Skeletal muscle tissue (tissue), 3 donors: ENCODE measurements at regions not wholly inside any gene's neighbourhood (a gene's known extent, or its start where the extent isn't known, plus 50 kb on each side); places are given as distances from the start of the nearest gene placed in this dataset.
"Not testable (repeated sequence)": the region's sequence is repeated elsewhere in the genome, so short reads cannot be mapped to it uniquely, and the experiment has no call there.

ENCODE experiments used
- H3K27ac ChIP-seq: one replicate; pipeline ENCODE4 v1.7.0; 2013; ENCODE audit warnings: mild to moderate bottlenecking, low read depth, low read length, inconsistent platforms
- H3K27me3 ChIP-seq, 3 donors: one replicate each; pipeline ENCODE4 v1.7.0; 2013; ENCODE audit warnings: low read length in 3 of 3; ENCODE audit not compliant: control insufficient read depth in 3 of 3, insufficient read depth in 3 of 3
- H3K36me3 ChIP-seq, 3 donors: one replicate each; pipeline ENCODE4 v1.7.0; 2013; ENCODE audit warnings: low read length in 3 of 3; ENCODE audit not compliant: control insufficient read depth in 3 of 3, insufficient read depth in 3 of 3
- H3K4me1 ChIP-seq, 3 donors: one replicate each; pipeline ENCODE4 v1.7.0; 2013; ENCODE audit warnings: low read length in 3 of 3, mild to moderate bottlenecking in 3 of 3; ENCODE audit not compliant: control insufficient read depth in 3 of 3, insufficient read depth in 3 of 3
- H3K4me3 ChIP-seq, 3 donors: one replicate each; pipeline ENCODE4 v1.7.0; 2013; ENCODE audit warnings: low read length in 3 of 3
- H3K9ac ChIP-seq, 3 donors: one replicate each; pipeline ENCODE4 v1.7.0; 2013; ENCODE audit warnings: low read length in 3 of 3, mild to moderate bottlenecking in 3 of 3, moderate library complexity in 2 of 3, low read depth in 1 of 3
- H3K9me3 ChIP-seq, 3 donors: one replicate each; pipeline ENCODE4 v1.7.0; 2013; ENCODE audit warnings: low read length in 3 of 3; ENCODE audit not compliant: control insufficient read depth in 3 of 3
- donor health status: Osteomylitis.

DNA sequence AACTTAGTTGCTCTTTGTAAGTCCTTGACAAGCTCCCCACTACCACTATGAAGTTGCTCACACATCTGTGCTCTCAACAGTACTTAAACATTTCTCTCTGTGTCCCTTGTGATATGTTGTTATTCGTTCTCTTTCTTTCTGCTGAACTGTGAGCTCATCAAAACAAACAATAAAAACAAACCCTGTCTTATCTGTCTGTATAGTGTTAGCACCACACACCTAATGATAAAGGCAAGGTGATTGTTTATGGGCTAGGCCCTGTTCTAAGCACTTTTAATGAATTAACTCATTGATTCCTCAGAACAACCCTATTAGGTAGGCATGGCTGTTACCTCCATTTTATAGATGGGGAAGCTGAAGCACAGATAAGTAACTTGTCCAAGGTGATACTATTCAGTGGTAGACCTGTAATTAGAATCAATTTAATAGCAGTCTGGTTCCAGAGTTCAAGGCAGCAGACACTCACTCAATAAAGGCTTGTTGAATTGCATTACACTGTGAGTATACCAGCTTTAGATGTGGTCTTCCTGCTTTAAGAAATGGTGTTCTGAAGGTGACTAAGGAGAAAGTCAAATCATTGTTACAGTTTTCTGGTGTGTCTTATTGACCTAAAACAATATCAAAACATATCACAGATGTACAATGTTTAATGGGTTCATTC, 153.6 kb upstream of the ELL2 start:
- Histone ChIP-seq H3K27ac (no peak overlapping the region), H3K9me3 (no peaks in the 10 kb centered on the region), H3K4me3 (no peak overlapping the region), H3K27me3 (no peaks in the 10 kb centered on the region), H3K9ac (no peak overlapping the region), H3K4me1 (no peaks in the 10 kb centered on the region), H3K36me3 (no peaks in the 10 kb centered on the region)

- H3K9ac ChIP-seq: no peak overlapping the region
- H3K4me3 ChIP-seq: no peak overlapping the region
- no peaks in the 10 kb centered on the region for H3K36me3 ChIP-seq
- H3K9me3 ChIP-seq: no peaks in the 10 kb centered on the region
- no peak overlapping the region for H3K27ac ChIP-seq
- H3K27me3 ChIP-seq: no peaks in the 10 kb centered on the region
- no peaks in the 10 kb centered on the region for H3K4me1 ChIP-seq
Observed at GRCh38 chr5:96114736-96115135, 153.1 kb upstream of the ELL2 start.

GRCh38 chr5:96113170-96113939, 151.7 kb upstream of the ELL2 start:
- Histone ChIP-seq H3K27ac (no peak overlapping the region), H3K36me3 (no peaks in the 10 kb centered on the region), H3K9ac (no peak overlapping the region), H3K27me3 (no peaks in the 10 kb centered on the region), H3K9me3 (no peaks in the 10 kb centered on the region), H3K4me3 (no peak overlapping the region), H3K4me1 (no peaks in the 10 kb centered on the region)

GRCh38 chr5:96112703-96113102, 151.1 kb upstream of the ELL2 start:
- Histone ChIP-seq H3K36me3 (no peaks in the 10 kb centered on the region), H3K27ac (no peak overlapping the region), H3K27me3 (no peaks in the 10 kb centered on the region), H3K4me1 (no peaks in the 10 kb centered on the region), H3K9ac (no peak overlapping the region), H3K4me3 (no peak overlapping the region), H3K9me3 (no peaks in the 10 kb centered on the region)

GRCh38 chr5:96112123-96112670, 150.5 kb upstream of the ELL2 start:
- H3K4me1 ChIP-seq: no peaks in the 10 kb centered on the region
- no peaks in the 10 kb centered on the region for H3K36me3 ChIP-seq
- no peaks in the 10 kb centered on the region for H3K9me3 ChIP-seq
- H3K9ac ChIP-seq: no peak overlapping the region
- no peaks in the 10 kb centered on the region for H3K27me3 ChIP-seq
- no peak overlapping the region for H3K27ac ChIP-seq
- H3K4me3 ChIP-seq: no peak overlapping the region

DNA sequence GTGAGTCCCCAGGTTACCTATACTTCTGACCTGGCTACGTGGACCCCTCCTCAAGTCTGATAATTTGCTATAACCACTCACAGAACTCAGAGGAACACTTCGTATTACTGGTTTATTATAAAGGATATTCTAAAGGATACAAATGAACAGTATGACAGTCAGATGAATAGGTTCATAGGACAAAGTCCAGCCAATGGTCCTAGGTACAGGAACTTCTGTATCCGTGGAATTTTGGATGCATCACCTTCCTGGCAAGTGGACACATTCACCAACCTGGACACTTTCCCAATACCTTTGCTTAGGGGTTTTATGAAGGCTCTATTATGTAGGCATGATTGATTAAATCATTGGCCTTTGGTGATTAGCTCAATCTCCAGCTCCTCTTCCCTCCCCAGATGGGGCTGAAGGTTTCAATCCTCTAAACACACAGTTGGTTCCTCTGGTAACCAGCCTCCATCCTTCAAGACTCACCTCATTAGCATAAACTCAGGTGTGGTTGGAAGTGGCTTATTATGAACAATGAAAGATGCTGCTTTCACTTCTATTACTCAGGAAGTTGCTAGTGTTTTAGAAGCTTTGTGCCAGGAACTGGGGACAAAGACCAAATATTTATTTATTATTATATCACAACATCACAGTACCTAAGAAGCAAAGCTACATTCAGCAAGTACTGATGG, 149.6 kb upstream of the ELL2 start:
- H3K9ac ChIP-seq: no peak overlapping the region
- no peaks in the 10 kb centered on the region for H3K36me3 ChIP-seq
- no peaks in the 10 kb centered on the region for H3K27me3 ChIP-seq
- H3K27ac ChIP-seq: no peak overlapping the region
- no peaks in the 10 kb centered on the region for H3K9me3 ChIP-seq
- no peak overlapping the region for H3K4me3 ChIP-seq
- no peaks in the 10 kb centered on the region for H3K4me1 ChIP-seq

DNA sequence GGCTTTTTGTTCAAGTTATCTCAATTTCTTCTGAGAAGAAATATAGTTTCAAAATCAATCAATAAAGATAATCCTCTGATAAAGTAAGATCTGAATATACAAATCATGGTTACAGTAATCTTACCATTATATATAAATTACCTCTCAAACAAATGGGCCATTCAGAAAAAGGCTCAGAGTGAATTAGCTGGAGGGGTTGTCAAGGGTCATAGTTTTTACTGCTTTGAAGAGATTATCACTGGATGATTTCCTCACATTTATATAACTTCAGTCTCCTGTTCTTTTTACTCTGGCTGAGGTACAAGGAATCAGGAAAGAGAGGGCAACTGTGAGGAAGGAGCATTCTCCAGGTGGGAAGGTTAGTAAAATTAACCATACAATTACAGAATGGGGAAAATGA, 148.6 kb upstream of the ELL2 start:
- no peak overlapping the region for H3K4me3 ChIP-seq
- no peaks in the 10 kb centered on the region for H3K36me3 ChIP-seq
- no peaks in the 10 kb centered on the region for H3K4me1 ChIP-seq
- H3K27me3 ChIP-seq: no peaks in the 10 kb centered on the region
- H3K9me3 ChIP-seq: no peaks in the 10 kb centered on the region
- no peak overlapping the region for H3K27ac ChIP-seq
- no peak overlapping the region for H3K9ac ChIP-seq

- not testable (repeated sequence) for H3K36me3 ChIP-seq, H3K4me3 ChIP-seq, H3K9me3 ChIP-seq, H3K9ac ChIP-seq, H3K27me3 ChIP-seq, H3K4me1 ChIP-seq, H3K27ac ChIP-seq
Observed at GRCh38 chr5:96108629-96109028, 147.0 kb upstream of the ELL2 start.

- not testable (repeated sequence) for H3K36me3 ChIP-seq, H3K27me3 ChIP-seq, H3K9me3 ChIP-seq, H3K4me3 ChIP-seq, H3K9ac ChIP-seq, H3K27ac ChIP-seq, H3K4me1 ChIP-seq
Observed at GRCh38 chr5:96103829-96104228, 142.2 kb upstream of the ELL2 start.
